ENCODE measurements at regions not wholly inside any gene's neighbourhood (a gene's known extent, or its start where the extent isn't known, plus 50 kb on each side); places are given as distances from the start of the nearest gene placed in this dataset.

DNA sequence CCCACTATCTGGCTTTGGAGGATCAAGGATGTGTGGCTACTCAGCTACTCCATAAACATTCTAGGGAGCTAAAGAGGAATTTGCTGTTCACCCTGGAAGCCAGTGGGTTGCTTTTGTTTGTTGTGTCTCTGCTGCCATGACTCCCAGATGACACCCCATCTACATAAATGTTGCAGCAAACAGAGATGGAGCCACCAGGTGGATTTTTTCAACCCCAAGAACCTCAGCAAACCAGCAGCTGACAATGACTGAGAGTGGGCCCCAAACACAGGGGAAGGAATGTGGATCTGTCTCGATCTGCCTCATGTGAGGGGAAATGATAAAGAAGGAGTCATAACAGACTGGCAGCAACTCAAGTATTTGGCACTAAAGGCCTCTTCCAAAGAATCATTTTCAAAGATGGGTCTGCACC is 132.7 kb upstream of the TNC start:
- H3K27me3 Mint-ChIP-seq (ENCODE audit: unreplicated experiment) = no peaks in the 10 kb centered on the region
- H3K4me1 Mint-ChIP-seq (ENCODE audit: unreplicated experiment) = peaks cover 14% of the 10 kb centered on the region
- peaks cover 13% of the 10 kb centered on the region for H3K9me3 Mint-ChIP-seq (ENCODE audit: unreplicated experiment)
- no peaks in the 10 kb centered on the region for H3K36me3 Mint-ChIP-seq (ENCODE audit: unreplicated experiment)
- DNase-seq (ENCODE audit: extremely low spot score, unreplicated experiment) = no peak
- peak overlapping the region; percentile 68 for H3K27ac Mint-ChIP-seq (ENCODE audit: unreplicated experiment)
- TF ChIP-seq, protein P1, sequence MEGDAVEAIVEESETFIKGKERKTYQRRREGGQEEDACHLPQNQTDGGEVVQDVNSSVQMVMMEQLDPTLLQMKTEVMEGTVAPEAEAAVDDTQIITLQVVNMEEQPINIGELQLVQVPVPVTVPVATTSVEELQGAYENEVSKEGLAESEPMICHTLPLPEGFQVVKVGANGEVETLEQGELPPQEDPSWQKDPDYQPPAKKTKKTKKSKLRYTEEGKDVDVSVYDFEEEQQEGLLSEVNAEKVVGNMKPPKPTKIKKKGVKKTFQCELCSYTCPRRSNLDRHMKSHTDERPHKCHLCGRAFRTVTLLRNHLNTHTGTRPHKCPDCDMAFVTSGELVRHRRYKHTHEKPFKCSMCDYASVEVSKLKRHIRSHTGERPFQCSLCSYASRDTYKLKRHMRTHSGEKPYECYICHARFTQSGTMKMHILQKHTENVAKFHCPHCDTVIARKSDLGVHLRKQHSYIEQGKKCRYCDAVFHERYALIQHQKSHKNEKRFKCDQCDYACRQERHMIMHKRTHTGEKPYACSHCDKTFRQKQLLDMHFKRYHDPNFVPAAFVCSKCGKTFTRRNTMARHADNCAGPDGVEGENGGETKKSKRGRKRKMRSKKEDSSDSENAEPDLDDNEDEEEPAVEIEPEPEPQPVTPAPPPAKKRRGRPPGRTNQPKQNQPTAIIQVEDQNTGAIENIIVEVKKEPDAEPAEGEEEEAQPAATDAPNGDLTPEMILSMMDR (IDR thresholded peaks at IDR 0.05) = no peak
- no peak overlapping the region for H3K4me3 Mint-ChIP-seq (ENCODE audit: unreplicated experiment)

DNA sequence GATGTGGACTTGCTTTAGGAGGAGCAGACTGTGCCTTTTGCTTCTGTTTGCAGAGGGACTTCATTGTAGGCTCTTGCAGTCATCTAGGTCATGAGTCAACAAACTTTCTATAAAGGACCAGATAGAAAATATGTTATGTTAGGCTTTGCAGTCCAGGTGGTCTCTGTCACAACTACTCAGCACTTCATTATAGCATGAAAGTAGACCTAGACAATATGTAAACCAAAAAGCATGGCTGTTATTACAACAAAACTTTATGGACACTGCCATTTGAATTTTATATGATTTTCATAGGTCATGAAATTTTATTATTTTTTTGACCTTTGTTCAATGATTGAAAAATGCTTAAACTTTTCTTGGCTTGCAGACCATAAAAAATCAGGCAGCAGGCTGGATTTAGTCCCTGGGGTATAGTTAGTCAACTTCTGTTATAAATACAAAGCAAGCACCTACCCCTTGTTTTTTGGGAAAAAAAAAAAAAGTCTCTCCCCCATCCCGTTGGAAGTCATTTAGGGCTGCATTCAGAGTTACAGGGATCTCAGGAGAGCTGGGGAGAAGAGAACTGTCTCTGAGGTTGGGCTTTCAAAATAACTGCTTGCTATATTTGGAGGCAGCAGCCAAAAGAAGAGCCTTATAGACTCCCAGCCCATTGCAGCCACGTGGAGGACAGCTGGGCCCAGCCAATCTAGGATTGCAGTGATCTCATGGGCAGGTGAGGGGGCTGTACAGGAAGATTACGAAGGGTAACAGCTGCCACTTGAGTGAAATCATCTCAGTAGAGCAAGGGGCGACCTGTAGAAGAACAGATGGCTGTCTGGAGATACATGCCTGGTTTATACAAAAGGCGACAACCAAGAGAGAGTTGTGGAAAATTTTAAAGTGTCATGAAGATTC is 136.6 kb upstream of the TNC start:
- H3K27ac Mint-ChIP-seq (ENCODE audit: unreplicated experiment) = no peak overlapping the region
- H3K4me3 Mint-ChIP-seq (ENCODE audit: unreplicated experiment) = no peak overlapping the region
- H3K9me3 Mint-ChIP-seq (ENCODE audit: unreplicated experiment) = peaks cover 13% of the 10 kb centered on the region
- H3K36me3 Mint-ChIP-seq (ENCODE audit: unreplicated experiment) = no peaks in the 10 kb centered on the region
- DNase-seq (ENCODE audit: extremely low spot score, unreplicated experiment) = no peak
- peaks cover 16% of the 10 kb centered on the region for H3K4me1 Mint-ChIP-seq (ENCODE audit: unreplicated experiment)
- TF ChIP-seq, protein P1 (IDR thresholded peaks at IDR 0.05) = no peak
- no peaks in the 10 kb centered on the region for H3K27me3 Mint-ChIP-seq (ENCODE audit: unreplicated experiment)

DNA sequence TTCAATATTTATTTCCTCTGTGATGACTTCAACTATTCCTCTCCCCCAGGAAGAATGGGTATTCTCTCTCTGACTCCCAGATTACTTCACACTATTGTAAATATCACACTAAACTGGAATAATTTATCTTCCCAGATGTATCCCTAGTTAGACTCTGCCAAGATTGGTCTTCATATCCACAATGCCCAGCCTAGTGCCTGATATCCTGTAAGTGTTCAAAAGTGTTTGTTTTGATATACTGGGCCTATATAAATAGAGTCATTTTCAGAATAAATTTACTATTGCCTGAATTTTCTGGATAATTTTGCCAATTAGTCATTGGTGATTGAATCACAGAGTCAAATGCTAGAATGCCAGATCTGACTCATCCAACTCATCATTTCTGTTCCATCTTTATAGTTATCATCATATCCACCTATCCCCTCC is 143.7 kb upstream of the TNC start:
- Mint-ChIP-seq H3K27ac (ENCODE audit: unreplicated experiment) (peak overlapping the region; percentile 73), H3K9me3 (ENCODE audit: unreplicated experiment) (no peaks in the 10 kb centered on the region), H3K27me3 (ENCODE audit: unreplicated experiment) (no peaks in the 10 kb centered on the region), H3K4me3 (ENCODE audit: unreplicated experiment) (no peak overlapping the region), H3K4me1 (ENCODE audit: unreplicated experiment) (peaks cover 44% of the 10 kb centered on the region), H3K36me3 (ENCODE audit: unreplicated experiment) (no peaks in the 10 kb centered on the region)
- TF ChIP-seq, protein P1 (IDR thresholded peaks at IDR 0.05) = no peak
- no peak for DNase-seq (ENCODE audit: extremely low spot score, unreplicated experiment)

DNA sequence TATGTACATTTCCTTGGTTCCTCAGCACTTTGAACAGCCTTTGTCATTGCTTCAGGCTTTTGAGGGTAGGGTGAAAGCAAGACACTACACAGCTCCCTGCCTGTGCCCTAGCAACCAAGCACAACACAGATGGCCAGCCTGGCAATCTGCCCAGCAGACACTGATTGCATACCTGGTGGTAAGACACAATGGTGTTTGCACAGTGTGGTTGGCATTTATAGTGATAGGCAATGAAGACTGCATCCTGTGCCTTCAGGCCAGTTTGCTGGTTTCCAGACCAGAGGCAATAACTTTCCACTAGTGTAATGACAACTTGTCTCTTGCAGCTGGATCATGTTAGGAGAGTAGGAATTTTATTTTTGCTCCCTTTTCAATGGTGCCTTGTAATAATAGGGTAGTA is 144.5 kb upstream of the TNC start:
- H3K27ac Mint-ChIP-seq (ENCODE audit: unreplicated experiment) = peak overlapping the region; percentile 73
- DNase-seq (ENCODE audit: extremely low spot score, unreplicated experiment) = peak; percentile 92
- no peak overlapping the region for H3K4me3 Mint-ChIP-seq (ENCODE audit: unreplicated experiment)
- peaks cover 44% of the 10 kb centered on the region for H3K4me1 Mint-ChIP-seq (ENCODE audit: unreplicated experiment)
- TF ChIP-seq, protein P1 (IDR thresholded peaks at IDR 0.05) = no peak
- no peaks in the 10 kb centered on the region for H3K9me3 Mint-ChIP-seq (ENCODE audit: unreplicated experiment)
- no peaks in the 10 kb centered on the region for H3K27me3 Mint-ChIP-seq (ENCODE audit: unreplicated experiment)
- H3K36me3 Mint-ChIP-seq (ENCODE audit: unreplicated experiment) = no peaks in the 10 kb centered on the region

DNA sequence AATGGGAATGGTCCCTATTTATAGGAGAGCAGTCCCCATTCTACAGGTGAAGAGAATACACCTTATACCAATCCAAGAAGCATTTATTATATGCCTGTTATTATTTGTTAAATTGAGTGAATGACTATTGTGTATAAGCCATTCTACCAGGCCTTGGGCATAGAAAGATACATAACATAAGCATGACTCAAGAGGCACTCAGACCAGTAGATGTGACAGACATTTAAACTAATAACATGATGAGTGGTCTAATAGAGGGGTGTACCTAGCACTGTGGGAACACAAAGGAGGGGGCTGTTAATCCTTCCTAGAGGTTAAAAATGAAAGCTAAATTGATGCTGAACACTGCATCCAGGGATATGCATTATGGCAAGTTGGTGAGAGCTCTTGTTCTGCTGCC is 145.0 kb upstream of the TNC start:
- Mint-ChIP-seq H3K27ac (ENCODE audit: unreplicated experiment) (peak overlapping the region; percentile 73), H3K4me3 (ENCODE audit: unreplicated experiment) (no peak overlapping the region), H3K4me1 (ENCODE audit: unreplicated experiment) (peaks cover 44% of the 10 kb centered on the region), H3K36me3 (ENCODE audit: unreplicated experiment) (no peaks in the 10 kb centered on the region), H3K27me3 (ENCODE audit: unreplicated experiment) (no peaks in the 10 kb centered on the region), H3K9me3 (ENCODE audit: unreplicated experiment) (no peaks in the 10 kb centered on the region)
- no peak for DNase-seq (ENCODE audit: extremely low spot score, unreplicated experiment)
- TF ChIP-seq, protein P1 (IDR thresholded peaks at IDR 0.05) = no peak
